ENCODE measurements at regions not wholly inside any gene's neighbourhood (a gene's known extent, or its start where the extent isn't known, plus 50 kb on each side); places are given as distances from the start of the nearest gene placed in this dataset.

DNA sequence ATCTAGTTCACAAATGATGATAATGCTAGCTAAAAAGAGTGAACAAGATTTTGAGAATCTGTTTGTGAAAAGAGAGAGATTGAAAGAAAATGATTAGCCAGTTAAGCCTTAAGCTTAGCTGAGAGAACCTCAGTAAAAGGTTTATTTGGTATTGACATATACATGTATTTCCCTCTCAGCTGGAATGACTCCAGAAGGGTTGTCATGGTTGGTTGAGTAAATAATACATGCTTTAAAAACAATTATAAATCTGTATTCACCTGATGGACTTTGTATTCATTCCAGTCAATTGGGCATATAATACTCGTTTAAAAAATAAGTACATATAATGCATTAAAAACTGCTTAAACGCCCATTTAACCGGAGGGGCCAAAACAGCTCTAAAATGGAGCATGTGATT is 181.4 kb downstream of the GRB14 start:
- H4K91ac ChIP-seq (ENCODE audit: insufficient read depth, low read depth, low read length): no peak overlapping the region
- H3K36me3 ChIP-seq (ENCODE audit: control insufficient read depth, insufficient read depth, low read length): no peaks in the 10 kb centered on the region
- no peak overlapping the region for H3K56ac ChIP-seq (ENCODE audit: extremely low read depth, insufficient read depth, low read length)
- no peak overlapping the region for H2BK120ac ChIP-seq (ENCODE audit: low read depth, low read length)
- H4K5ac ChIP-seq (ENCODE audit: low read depth, low read length): no peak overlapping the region
- TF ChIP-seq CEBPB (IDR thresholded peaks at IDR 0.05; ENCODE audit: low read depth, low read length) (no peak), RFX5 (IDR thresholded peaks at IDR 0.05; ENCODE audit: low read depth, low read length) (no peak)
- H3K9me1 ChIP-seq (ENCODE audit: insufficient read depth, low read length): no peaks in the 10 kb centered on the region
- no peaks in the 10 kb centered on the region for H4K20me1 ChIP-seq (ENCODE audit: insufficient read depth, low read length)
- H2AFZ ChIP-seq (replicated peaks; ENCODE audit: low read length, poor library complexity): no peak overlapping the region
- no peaks in the 10 kb centered on the region for H3K9me3 ChIP-seq (ENCODE audit: control insufficient read depth, insufficient read depth, low read length)
- intact Hi-C loops (cut with micrococcal nuclease) (loop anchor here (10.0 kb wide), 1 partner anchor 1285 kb away; no protein-coding TSS in a partner anchor), in situ Hi-C loops (cut with MboI; ENCODE audit: low sequenced_read_pairs) (no loop called here), dilution Hi-C loops (cut with HindIII; ENCODE audit: low sequenced_read_pairs, unreplicated experiment) (no loop called here)
- WGBS, 2 experiments (ENCODE audit: extremely low coverage in 2 of 2, insufficient read length in 1 of 2): no CpG with 5 or more reads among the region's 3 CpGs
- no peak overlapping the region for H3K27ac ChIP-seq (ENCODE audit: insufficient read depth, low read length)
- H3K4me3 ChIP-seq (ENCODE audit: insufficient read depth, low read depth, low read length): no peak overlapping the region
- ChIA-PET POLR2A (ENCODE audit: unreplicated experiment) (no interaction called here), CTCF (interaction anchor here (1.0 kb wide), 1 partner anchor 1092 kb away, joined by 3 read pairs; no protein-coding TSS in a partner anchor)
- DNase-seq (no peak), ATAC-seq (ENCODE audit: low read depth) (no peak)
- no peaks in the 10 kb centered on the region for H3K79me1 ChIP-seq (ENCODE audit: low read depth in 1 of 2, low read length in 2 of 2)
- no peak overlapping the region for H3K9ac ChIP-seq (ENCODE audit: low read depth, low read length)
- BruUV-seq (replicated peaks): no TSS peak
- H3K4ac ChIP-seq (ENCODE audit: low read depth, low read length): no peak overlapping the region
- no peaks in the 10 kb centered on the region for H3K4me1 ChIP-seq (ENCODE audit: control insufficient read depth, insufficient read depth, low read length)
- H2BK5ac ChIP-seq (ENCODE audit: low read depth, low read length, poor library complexity, severe bottlenecking): no peak overlapping the region
- H3K4me2 ChIP-seq (ENCODE audit: low read depth, low read length): no peak overlapping the region
- no peak overlapping the region for H3K18ac ChIP-seq (ENCODE audit: low read depth, low read length)
- H2BK20ac ChIP-seq (ENCODE audit: low read depth, low read length): no peak overlapping the region
- no peak overlapping the region for H2AK5ac ChIP-seq (ENCODE audit: low read depth, low read length)
- no peaks in the 10 kb centered on the region for H3K27me3 ChIP-seq (ENCODE audit: control insufficient read depth, insufficient read depth, low read length)
- H2BK15ac ChIP-seq (ENCODE audit: low read depth, low read length): no peak overlapping the region
- no peak overlapping the region for H4K8ac ChIP-seq (ENCODE audit: low read depth in 2 of 2, low read length in 2 of 2)
- no peak overlapping the region for H2AK9ac ChIP-seq (replicated peaks; ENCODE audit: low read depth, low read length, poor library complexity)
- H3K23ac ChIP-seq (ENCODE audit: low read depth, low read length): no peak overlapping the region
- no peak overlapping the region for H3K14ac ChIP-seq (replicated peaks; ENCODE audit: low read depth, low read length)

All from IMR-90 (cell line).